Inferior parietal cortex (tissue), 1 donor: ENCODE measurements at regions not wholly inside any gene's neighbourhood (a gene's known extent, or its start where the extent isn't known, plus 50 kb on each side); places are given as distances from the start of the nearest gene placed in this dataset.
"Not testable (repeated sequence)": the region's sequence is repeated elsewhere in the genome, so short reads cannot be mapped to it uniquely, and the experiment has no call there.

Source experiments
- DNase-seq: peaks from one replicate; pipeline ENCODE4 v3.0.0-alpha.2; 2016; ENCODE audit errors: extremely low spot score

- DNase-seq, result no peak
Measured at GRCh38 chr12:38480594-38480993, 164.0 kb downstream of the ALG10B start.

- DNase-seq, result no peak
Measured at GRCh38 chr12:38484821-38485449, 168.4 kb downstream of the ALG10B start.

GRCh38 chr12:38488866-38489265, 172.3 kb downstream of the ALG10B start:
- no peak for DNase-seq

GRCh38 chr12:38490073-38490472, 173.5 kb downstream of the ALG10B start:
- DNase-seq, result no peak

GRCh38 chr12:38490941-38491340, 174.4 kb downstream of the ALG10B start:
- no peak for DNase-seq

GRCh38 chr12:38501481-38501880, 184.9 kb downstream of the ALG10B start:
- DNase-seq, result no peak

GRCh38 chr12:38501991-38502390, 185.4 kb downstream of the ALG10B start:
- no peak for DNase-seq

GRCh38 chr12:38502415-38502814, 185.8 kb downstream of the ALG10B start:
- no peak for DNase-seq

GRCh38 chr12:38507839-38508238, 191.3 kb downstream of the ALG10B start:
- no peak for DNase-seq

- no peak for DNase-seq
Measured at GRCh38 chr12:38508246-38508645, 191.7 kb downstream of the ALG10B start.

- peak; percentile 25 for DNase-seq
Measured at GRCh38 chr12:38515912-38516311, 199.3 kb downstream of the ALG10B start.

- no peak for DNase-seq
Measured at GRCh38 chr12:38516418-38516817, 199.8 kb downstream of the ALG10B start.

GRCh38 chr12:38523920-38524319, 207.3 kb downstream of the ALG10B start:
- DNase-seq, result no peak

GRCh38 chr12:38527631-38528030, 211.1 kb downstream of the ALG10B start:
- no peak for DNase-seq

- no peak for DNase-seq
Measured at GRCh38 chr12:38528527-38528926, 212.0 kb downstream of the ALG10B start.

- DNase-seq, result not testable (repeated sequence)
Measured at GRCh38 chr12:38529281-38529680, 212.7 kb downstream of the ALG10B start.

- no peak for DNase-seq
Measured at GRCh38 chr12:38538319-38538718, 221.7 kb downstream of the ALG10B start.

GRCh38 chr12:38540156-38540555, 223.6 kb downstream of the ALG10B start:
- DNase-seq, result peak; percentile 44

- DNase-seq, result no peak
Measured at GRCh38 chr12:38541849-38542248, 225.3 kb downstream of the ALG10B start.

- DNase-seq, result no peak
Measured at GRCh38 chr12:38543151-38543550, 226.6 kb downstream of the ALG10B start.

- no peak for DNase-seq
Measured at GRCh38 chr12:38544330-38545066, 227.9 kb downstream of the ALG10B start.

- DNase-seq, result no peak
Measured at GRCh38 chr12:38547586-38547985, 231.0 kb downstream of the ALG10B start.
